Astrocyte (in vitro differentiated cells and primary cell): ENCODE measurements at regions not wholly inside any gene's neighbourhood (a gene's known extent, or its start where the extent isn't known, plus 50 kb on each side); places are given as distances from the start of the nearest gene placed in this dataset.

Experiments used
- CTCF ChIP-seq: IDR thresholded peaks from 2 replicates; pipeline ENCODE4 v1.5.1; 2011; ENCODE audit warnings: low read depth, mild to moderate bottlenecking, inconsistent platforms, low read length, moderate library complexity; ENCODE audit not compliant: insufficient read depth
- EZH2 ChIP-seq: IDR thresholded peaks from 2 replicates; pipeline ENCODE4 v1.6.1; 2012; ENCODE audit warnings: mild to moderate bottlenecking, low read length, inconsistent platforms; ENCODE audit not compliant: insufficient read depth

DNA sequence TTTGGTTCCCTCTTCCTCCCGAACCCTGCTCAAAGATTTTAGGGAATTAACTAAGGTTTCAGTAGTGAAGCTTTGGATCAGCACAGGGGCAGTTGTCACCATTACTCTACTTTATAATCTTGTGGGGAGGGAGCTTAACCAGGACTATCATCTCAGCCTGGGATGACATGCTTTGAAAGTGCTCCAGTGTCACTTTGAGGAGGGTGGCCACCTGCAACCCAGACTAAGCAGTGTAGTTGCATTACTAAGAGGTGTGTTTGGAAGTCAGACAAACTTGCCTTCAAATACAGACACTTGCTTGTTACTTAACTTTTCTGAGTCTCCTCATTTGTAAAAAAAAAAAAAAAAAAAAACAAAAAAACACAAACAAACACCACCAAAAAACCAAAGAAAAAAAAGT, 340.3 kb upstream of the TBL1XR1 start:
- TF ChIP-seq CTCF = no peak
- no peak for TF ChIP-seq EZH2
